Thyroid gland (tissue), 4 donors: ENCODE measurements at regions not wholly inside any gene's neighbourhood (a gene's known extent, or its start where the extent isn't known, plus 50 kb on each side); places are given as distances from the start of the nearest gene placed in this dataset.

Source experiments
- POLR2A ChIP-seq, 2 donors: fragments of 450-650 bp; IDR thresholded peaks; one replicate each; pipeline ENCODE4 v1.6.1; 2017; ENCODE audit warnings: antibody characterized with exemption in 2 of 2, mild to moderate bottlenecking in 2 of 2, moderate library complexity in 1 of 2
- TF ChIP-seq, protein P1 (sequence below), 6 experiments: fragments of 200-600 bp in 3 of 6; fragments of 450-650 bp in 3 of 6; sonication (generic) in 3 of 6; IDR thresholded peaks; one replicate each; pipeline ENCODE4 v1.5.1; 2016 to 2019; ENCODE audit warnings: antibody characterized with exemption in 6 of 6, mild to moderate bottlenecking in 2 of 6, inconsistent platforms in 1 of 6, moderate library complexity in 1 of 6

DNA sequence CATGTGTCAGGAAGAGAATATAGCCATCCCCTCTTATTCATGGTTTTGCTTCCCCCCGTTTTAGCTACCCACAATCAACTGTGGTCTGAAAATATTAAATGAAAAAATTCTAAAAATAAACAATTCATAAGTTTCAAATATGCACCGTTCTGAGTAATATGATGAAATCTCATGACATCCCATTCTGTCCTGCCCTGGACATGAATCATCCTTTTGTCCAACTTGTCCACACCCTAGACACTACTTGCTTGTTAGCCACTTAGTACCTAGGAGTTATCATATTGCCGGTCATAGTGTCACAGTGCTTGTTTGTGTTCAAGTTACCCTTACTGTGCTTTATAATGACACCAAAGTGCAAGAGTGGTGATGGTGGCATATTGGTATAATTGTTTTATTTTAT lies 113.5 kb downstream of the CAAP1 start:
- TF ChIP-seq, protein P1, sequence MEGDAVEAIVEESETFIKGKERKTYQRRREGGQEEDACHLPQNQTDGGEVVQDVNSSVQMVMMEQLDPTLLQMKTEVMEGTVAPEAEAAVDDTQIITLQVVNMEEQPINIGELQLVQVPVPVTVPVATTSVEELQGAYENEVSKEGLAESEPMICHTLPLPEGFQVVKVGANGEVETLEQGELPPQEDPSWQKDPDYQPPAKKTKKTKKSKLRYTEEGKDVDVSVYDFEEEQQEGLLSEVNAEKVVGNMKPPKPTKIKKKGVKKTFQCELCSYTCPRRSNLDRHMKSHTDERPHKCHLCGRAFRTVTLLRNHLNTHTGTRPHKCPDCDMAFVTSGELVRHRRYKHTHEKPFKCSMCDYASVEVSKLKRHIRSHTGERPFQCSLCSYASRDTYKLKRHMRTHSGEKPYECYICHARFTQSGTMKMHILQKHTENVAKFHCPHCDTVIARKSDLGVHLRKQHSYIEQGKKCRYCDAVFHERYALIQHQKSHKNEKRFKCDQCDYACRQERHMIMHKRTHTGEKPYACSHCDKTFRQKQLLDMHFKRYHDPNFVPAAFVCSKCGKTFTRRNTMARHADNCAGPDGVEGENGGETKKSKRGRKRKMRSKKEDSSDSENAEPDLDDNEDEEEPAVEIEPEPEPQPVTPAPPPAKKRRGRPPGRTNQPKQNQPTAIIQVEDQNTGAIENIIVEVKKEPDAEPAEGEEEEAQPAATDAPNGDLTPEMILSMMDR (IDR thresholded peaks at IDR 0.05), result no peak
- no peak for TF ChIP-seq POLR2A (IDR thresholded peaks at IDR 0.05)
